HG02571 (cell line): ENCODE measurements at regions not wholly inside any gene's neighbourhood (a gene's known extent, or its start where the extent isn't known, plus 50 kb on each side); places are given as distances from the start of the nearest gene placed in this dataset.
A peak's percentile ranks its signal among the peaks of the same experiment; 100 is the strongest.

Experiments
- ATAC-seq: cut with Tn5 transposase; IDR thresholded peaks from one replicate; pipeline ENCODE4 v1.9.1; 2021; ENCODE audit warnings: mild to moderate bottlenecking, moderate library complexity; ENCODE audit not compliant: unreplicated experiment

GRCh38 chr9:107208121-107208520 lies 75.0 kb upstream of the RAD23B start:
- ATAC-seq, result no peak

GRCh38 chr9:107210775-107211174 lies 72.3 kb upstream of the RAD23B start:
- no peak for ATAC-seq

- no peak for ATAC-seq
Measured at GRCh38 chr9:107211284-107211923, 71.7 kb upstream of the RAD23B start.

GRCh38 chr9:107212613-107213012 lies 70.5 kb upstream of the RAD23B start:
- no peak for ATAC-seq

- ATAC-seq, result no peak
Measured at GRCh38 chr9:107213080-107213479, 70.0 kb upstream of the RAD23B start.

GRCh38 chr9:107213561-107214028 lies 69.5 kb upstream of the RAD23B start:
- ATAC-seq, result peak; percentile 91

- ATAC-seq, result no peak
Measured at GRCh38 chr9:107214381-107214780, 68.7 kb upstream of the RAD23B start.

- ATAC-seq, result no peak
Measured at GRCh38 chr9:107214915-107215314, 68.2 kb upstream of the RAD23B start.

- ATAC-seq, result no peak
Measured at GRCh38 chr9:107215381-107215780, 67.7 kb upstream of the RAD23B start.

- ATAC-seq, result no peak
Measured at GRCh38 chr9:107216329-107216728, 66.8 kb upstream of the RAD23B start.

GRCh38 chr9:107218829-107219485 lies 64.1 kb upstream of the RAD23B start:
- ATAC-seq, result peak; percentile 71

- ATAC-seq, result peak; percentile 48
Measured at GRCh38 chr9:107219486-107220077, 63.5 kb upstream of the RAD23B start.

- ATAC-seq, result no peak
Measured at GRCh38 chr9:107221321-107221720, 61.8 kb upstream of the RAD23B start.

- no peak for ATAC-seq
Measured at GRCh38 chr9:107222020-107222522, 61.0 kb upstream of the RAD23B start.

GRCh38 chr9:107223381-107223780 lies 59.7 kb upstream of the RAD23B start:
- ATAC-seq, result no peak

- ATAC-seq, result no peak
Measured at GRCh38 chr9:107224252-107224651, 58.8 kb upstream of the RAD23B start.

- no peak for ATAC-seq
Measured at GRCh38 chr9:107226421-107226820, 56.7 kb upstream of the RAD23B start.

- no peak for ATAC-seq
Measured at GRCh38 chr9:107227774-107228173, 55.3 kb upstream of the RAD23B start.

- ATAC-seq, result no peak
Measured at GRCh38 chr9:107228496-107229039, 54.5 kb upstream of the RAD23B start.

- ATAC-seq, result no peak
Measured at GRCh38 chr9:107229241-107229741, 53.8 kb upstream of the RAD23B start.
